ENCODE measurements at regions not wholly inside any gene's neighbourhood (a gene's known extent, or its start where the extent isn't known, plus 50 kb on each side); places are given as distances from the start of the nearest gene placed in this dataset.
"Not testable (repeated sequence)": the region's sequence is repeated elsewhere in the genome, so short reads cannot be mapped to it uniquely, and the experiment has no call there.

DNA sequence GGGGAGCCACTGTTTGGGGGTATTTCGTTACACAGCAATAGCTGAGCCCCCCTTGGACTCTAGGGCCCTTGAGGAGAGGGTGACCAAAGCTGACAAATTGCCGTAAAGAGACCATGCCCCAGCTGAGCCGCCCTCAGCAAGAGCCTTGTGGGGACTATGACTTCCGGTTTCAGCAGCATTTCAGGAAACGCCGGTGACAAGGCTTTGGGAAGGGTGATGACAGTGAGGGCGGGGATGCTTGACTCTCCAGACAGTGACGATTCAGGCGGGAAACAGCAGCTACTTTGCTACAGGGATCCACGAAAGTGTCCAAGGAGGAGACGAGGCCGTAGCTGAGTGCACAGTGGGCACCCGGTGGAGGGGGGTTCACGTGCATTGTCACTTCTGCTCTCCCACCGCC is 360.8 kb downstream of the C16orf95 start:
- H3K27me3 ChIP-seq (replicated peaks; ENCODE audit: control insufficient read depth, insufficient read depth, low read length) = no peaks in the 10 kb centered on the region; the same call in none of the 2 replicates
- no peak overlapping the region for H3K4me3 ChIP-seq (replicated peaks; ENCODE audit: low read depth, low read length)
- no peak for DNase-seq (ENCODE audit: extremely low read depth, insufficient read length)
- TF ChIP-seq, protein P1, sequence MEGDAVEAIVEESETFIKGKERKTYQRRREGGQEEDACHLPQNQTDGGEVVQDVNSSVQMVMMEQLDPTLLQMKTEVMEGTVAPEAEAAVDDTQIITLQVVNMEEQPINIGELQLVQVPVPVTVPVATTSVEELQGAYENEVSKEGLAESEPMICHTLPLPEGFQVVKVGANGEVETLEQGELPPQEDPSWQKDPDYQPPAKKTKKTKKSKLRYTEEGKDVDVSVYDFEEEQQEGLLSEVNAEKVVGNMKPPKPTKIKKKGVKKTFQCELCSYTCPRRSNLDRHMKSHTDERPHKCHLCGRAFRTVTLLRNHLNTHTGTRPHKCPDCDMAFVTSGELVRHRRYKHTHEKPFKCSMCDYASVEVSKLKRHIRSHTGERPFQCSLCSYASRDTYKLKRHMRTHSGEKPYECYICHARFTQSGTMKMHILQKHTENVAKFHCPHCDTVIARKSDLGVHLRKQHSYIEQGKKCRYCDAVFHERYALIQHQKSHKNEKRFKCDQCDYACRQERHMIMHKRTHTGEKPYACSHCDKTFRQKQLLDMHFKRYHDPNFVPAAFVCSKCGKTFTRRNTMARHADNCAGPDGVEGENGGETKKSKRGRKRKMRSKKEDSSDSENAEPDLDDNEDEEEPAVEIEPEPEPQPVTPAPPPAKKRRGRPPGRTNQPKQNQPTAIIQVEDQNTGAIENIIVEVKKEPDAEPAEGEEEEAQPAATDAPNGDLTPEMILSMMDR (IDR thresholded peaks at IDR 0.05; ENCODE audit: insufficient read depth, low read length, poor library complexity, severe bottlenecking) = no peak
- no peaks in the 10 kb centered on the region for H3K36me3 ChIP-seq (ENCODE audit: control insufficient read depth, insufficient read depth, low read length)

- not testable (repeated sequence) for DNase-seq (ENCODE audit: extremely low read depth, insufficient read length); H3K36me3 ChIP-seq (ENCODE audit: control insufficient read depth, insufficient read depth, low read length); H3K4me3 ChIP-seq (replicated peaks; ENCODE audit: low read depth, low read length); H3K27me3 ChIP-seq (replicated peaks; ENCODE audit: control insufficient read depth, insufficient read depth, low read length)
These were observed 359.5 kb downstream of the C16orf95 start for GRCh38 chr16:86957662-86958198.

- Histone ChIP-seq H3K4me3 (replicated peaks; ENCODE audit: low read depth, low read length) (no peak overlapping the region), H3K36me3 (ENCODE audit: control insufficient read depth, insufficient read depth, low read length) (no peaks in the 10 kb centered on the region), H3K27me3 (replicated peaks; ENCODE audit: control insufficient read depth, insufficient read depth, low read length) (peaks cover 2% of the 10 kb centered on the region)
- TF ChIP-seq, protein P1 (IDR thresholded peaks at IDR 0.05; ENCODE audit: insufficient read depth, low read length, poor library complexity, severe bottlenecking) = no peak
- DNase-seq (ENCODE audit: extremely low read depth, insufficient read length) = no peak
These were observed 358.8 kb downstream of the C16orf95 start for GRCh38 chr16:86958423-86958822.

DNA sequence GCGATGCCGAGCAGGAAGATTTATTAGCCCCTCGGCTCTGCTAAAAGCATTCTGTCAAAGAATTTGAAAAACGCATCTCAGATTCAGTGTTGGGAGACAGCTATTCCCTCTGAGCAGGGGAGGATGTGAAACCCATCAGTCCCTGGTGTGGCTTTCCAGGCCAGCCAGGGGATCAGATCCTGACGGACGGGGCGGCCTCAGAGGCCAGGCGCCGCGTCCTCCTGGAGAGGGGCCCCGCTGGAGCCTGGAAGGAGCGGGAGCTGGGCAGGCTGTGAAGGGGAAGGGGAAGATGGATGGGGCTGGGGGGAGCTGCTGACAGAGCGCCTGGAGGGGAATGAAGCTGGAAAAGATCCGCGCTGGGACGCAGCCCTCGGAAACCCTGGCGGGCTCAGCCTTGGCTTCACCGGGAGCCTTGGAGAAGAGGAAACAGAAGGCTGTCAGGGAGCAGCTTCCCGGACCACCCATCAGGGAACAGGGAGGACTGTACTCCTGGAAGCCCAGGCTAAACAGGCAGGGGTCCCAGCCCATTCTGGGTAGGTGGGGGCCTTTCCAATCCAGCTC is 358.0 kb downstream of the C16orf95 start:
- Histone ChIP-seq H3K27me3 (replicated peaks; ENCODE audit: control insufficient read depth, insufficient read depth, low read length) (peaks cover 2% of the 10 kb centered on the region), H3K4me3 (replicated peaks; ENCODE audit: low read depth, low read length) (no peak overlapping the region), H3K36me3 (ENCODE audit: control insufficient read depth, insufficient read depth, low read length) (no peaks in the 10 kb centered on the region)
- TF ChIP-seq, protein P1 (IDR thresholded peaks at IDR 0.05; ENCODE audit: insufficient read depth, low read length, poor library complexity, severe bottlenecking) = no peak
- DNase-seq (ENCODE audit: extremely low read depth, insufficient read length) = no peak

DNA sequence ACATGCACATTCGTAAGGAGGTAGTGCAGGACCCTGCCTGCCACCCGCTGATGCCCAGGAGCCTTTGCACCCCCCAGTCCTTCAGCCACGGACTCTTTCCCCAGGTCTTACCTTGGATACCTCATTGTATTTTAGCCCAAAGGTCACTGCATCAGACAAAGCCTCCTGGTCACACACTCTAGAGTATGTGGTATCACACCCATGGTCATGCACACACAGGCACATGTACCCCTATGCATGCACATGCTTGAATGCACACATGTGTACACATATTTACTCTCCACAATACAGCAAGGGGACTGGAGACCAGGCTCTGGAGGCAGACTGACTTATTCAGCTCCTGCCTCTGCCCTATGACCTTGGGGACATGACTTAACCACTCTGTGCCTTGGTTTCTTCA is 357.5 kb downstream of the C16orf95 start:
- Histone ChIP-seq H3K36me3 (ENCODE audit: control insufficient read depth, insufficient read depth, low read length) (no peaks in the 10 kb centered on the region), H3K27me3 (replicated peaks; ENCODE audit: control insufficient read depth, insufficient read depth, low read length) (peaks cover 2% of the 10 kb centered on the region), H3K4me3 (replicated peaks; ENCODE audit: low read depth, low read length) (no peak overlapping the region)
- no peak for DNase-seq (ENCODE audit: extremely low read depth, insufficient read length)
- TF ChIP-seq, protein P1 (IDR thresholded peaks at IDR 0.05; ENCODE audit: insufficient read depth, low read length, poor library complexity, severe bottlenecking) = no peak

GRCh38 chr16:86960266-86960665 is 356.9 kb downstream of the C16orf95 start:
- Histone ChIP-seq H3K36me3 (ENCODE audit: control insufficient read depth, insufficient read depth, low read length) (no peaks in the 10 kb centered on the region), H3K4me3 (replicated peaks; ENCODE audit: low read depth, low read length) (no peak overlapping the region), H3K27me3 (replicated peaks; ENCODE audit: control insufficient read depth, insufficient read depth, low read length) (peaks cover 2% of the 10 kb centered on the region)
- no peak for DNase-seq (ENCODE audit: extremely low read depth, insufficient read length)
- TF ChIP-seq, protein P1 (IDR thresholded peaks at IDR 0.05; ENCODE audit: insufficient read depth, low read length, poor library complexity, severe bottlenecking) = no peak

All from GM06990 (cell line).